SKM-1 treated with dmso at 0.1 percent for 144 hours (cell line): ENCODE measurements at regions not wholly inside any gene's neighbourhood (a gene's known extent, or its start where the extent isn't known, plus 50 kb on each side); places are given as distances from the start of the nearest gene placed in this dataset.
"Not testable (repeated sequence)": the region's sequence is repeated elsewhere in the genome, so short reads cannot be mapped to it uniquely, and the experiment has no call there.

Source experiments
- DNase-seq: peaks from one replicate; lab custom pipeline; 2025; ENCODE audit not compliant: unreplicated experiment; lab: John Stamatoyannopoulos, UW

DNA sequence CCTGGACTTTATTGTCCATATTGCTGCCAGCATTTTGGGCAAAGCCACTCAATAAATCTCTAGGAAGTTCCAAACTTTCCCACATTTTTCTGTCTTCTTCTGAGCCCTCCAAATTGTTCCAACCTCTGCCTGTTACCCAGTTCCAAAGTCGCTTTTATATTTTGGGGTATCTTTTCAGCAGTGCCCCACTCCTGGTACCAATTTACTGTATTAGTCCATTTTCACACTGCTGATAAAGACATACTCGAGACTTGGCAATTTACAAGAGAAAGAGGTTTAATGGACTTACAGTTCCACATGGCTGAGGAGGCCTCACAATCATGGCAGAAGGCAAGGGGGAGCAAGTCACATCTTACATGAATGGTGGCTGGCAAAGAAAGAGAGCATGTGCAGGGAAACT lies 53.4 kb downstream of the AHSP start:
- DNase-seq: not testable (repeated sequence)

DNA sequence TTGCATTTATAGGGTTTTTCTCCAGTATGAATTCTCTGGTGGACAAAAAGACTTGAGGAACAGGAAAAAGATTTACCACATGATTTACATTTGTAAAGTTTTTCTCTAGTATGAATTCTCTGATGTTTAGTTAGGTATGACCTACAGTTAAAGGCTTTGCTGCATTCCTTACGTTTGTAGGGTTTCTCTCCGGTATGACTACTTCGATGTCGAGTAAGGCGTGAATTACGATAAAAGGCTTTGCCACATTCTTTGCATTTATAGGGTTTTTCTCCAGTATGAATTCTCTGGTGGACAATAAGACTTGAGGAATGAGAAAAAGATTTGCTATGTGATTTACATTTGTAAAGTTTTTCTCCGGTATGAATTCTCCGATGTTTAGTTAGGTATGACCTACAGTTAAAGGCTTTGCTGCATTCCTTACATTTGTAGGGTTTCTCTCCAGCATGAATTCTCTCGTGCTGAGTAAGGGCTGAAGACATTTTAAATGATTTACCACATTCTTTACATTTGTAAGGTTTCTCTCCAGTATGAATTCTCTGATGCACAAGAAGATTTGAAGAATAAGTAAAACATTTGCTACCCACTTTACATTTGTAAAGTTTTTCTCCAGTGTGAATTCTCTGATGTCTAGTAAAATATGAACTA lies 74.2 kb downstream of the AHSP start:
- DNase-seq: not testable (repeated sequence)

DNA sequence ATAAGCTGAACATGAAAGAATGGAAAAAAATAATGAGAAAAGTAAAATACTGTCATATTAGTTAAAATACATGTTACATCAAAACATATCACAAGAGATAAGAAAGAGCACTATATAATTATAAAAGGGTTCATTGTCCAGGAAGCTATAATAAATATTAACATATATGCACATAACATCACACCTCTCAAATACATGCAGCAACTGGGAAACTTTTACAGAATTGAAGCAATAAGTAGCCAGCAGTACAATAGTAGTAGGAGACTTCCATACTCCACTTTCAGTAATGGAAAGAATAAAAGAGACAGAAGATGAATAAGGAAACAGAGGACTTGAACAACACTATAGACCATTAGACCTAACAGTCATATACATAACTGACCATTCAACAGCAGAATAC lies 90.4 kb downstream of the AHSP start:
- DNase-seq: no peak

DNA sequence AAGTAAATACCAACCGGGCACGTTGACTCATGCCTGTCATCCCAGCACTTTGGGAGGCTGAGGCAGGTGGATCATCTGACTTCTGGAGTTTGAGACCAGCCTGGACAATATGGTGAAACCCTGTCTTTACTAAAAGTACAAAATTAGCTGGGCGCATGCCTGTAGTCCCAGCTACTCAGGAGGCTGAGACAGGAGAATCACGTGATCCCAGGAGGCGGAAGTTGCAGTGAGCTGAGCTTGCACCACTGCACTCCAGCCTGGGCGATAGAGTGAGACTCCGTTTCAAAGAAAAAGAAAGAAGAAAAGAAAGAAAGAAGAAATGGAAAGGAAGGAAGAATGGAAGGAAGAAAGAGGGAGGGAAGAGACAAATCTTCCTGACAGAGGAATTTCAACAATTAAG lies 108.7 kb downstream of the AHSP start:
- DNase-seq: no peak

DNA sequence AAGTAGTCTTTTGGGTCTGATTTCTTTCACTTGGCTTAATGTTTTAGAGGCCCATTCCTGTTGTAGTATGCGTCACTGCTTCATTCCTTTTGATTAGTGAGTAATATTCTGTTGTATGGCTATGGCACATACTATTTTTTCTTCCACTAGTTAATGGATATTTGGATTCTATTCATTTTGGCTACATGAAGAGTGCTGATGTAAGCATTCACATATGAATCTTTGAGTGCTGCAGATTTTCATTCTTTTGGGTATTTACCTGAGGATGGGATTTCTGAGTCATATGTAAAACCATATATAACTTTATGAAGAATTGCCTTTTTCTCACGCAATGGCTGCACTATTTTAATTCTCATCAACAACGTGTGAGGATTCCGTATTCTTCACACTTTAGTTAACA lies 113.6 kb downstream of the AHSP start:
- DNase-seq: no peak

DNA sequence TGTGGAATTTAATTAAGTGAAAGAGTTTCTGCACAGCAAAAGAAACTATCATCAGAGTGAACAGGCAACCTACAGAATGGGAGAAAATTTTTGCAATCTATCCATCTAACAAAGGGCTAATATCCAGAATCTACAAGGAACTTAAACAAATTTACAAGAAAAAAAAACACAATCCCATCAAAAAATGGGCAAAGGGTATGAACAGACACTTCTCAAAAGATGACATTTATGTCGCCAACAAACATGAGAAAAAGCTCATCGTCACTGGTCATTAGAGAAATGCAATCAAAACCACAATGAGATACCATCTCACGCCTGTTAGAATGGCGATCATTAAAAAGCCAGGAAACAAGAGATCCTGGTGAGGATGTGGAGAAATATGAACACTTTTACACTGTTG lies 128.0 kb downstream of the AHSP start:
- not testable (repeated sequence) for DNase-seq

DNA sequence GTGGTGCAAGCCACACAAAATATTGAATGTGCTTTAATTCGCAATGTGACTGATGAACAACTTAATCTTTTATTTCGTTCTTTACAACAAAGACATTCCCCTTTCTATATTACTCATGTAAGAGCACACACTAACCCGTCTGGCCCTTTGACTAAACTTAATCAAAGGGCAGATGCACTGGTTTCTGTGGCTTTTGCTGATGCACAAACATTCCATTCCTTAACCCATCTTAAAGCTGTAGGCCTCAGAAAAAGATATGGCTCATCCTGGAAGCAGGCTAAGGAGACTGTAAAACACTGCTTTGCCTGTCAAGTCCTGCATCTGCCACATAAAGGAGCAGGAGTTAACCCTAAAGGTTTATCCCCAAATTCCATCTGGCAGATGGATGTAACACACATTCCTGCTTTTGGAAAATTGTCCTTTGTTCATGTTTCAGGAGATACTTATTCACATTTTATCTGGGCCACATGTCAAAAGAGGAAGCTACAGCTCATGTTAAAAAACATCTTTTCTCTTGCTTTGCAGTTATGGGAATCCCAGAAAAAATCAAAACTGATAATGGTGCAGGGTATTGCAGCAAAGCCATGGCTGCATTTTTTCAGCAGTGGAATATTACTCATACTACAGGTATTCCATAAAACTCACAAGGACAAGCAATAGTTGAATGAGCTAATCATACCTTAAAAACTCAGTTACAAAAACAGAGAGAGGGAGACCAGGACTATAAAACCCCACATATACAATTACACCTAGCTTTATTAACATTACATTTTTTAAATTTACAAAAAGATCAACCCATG lies 137.2 kb downstream of the AHSP start:
- no peak for DNase-seq

DNA sequence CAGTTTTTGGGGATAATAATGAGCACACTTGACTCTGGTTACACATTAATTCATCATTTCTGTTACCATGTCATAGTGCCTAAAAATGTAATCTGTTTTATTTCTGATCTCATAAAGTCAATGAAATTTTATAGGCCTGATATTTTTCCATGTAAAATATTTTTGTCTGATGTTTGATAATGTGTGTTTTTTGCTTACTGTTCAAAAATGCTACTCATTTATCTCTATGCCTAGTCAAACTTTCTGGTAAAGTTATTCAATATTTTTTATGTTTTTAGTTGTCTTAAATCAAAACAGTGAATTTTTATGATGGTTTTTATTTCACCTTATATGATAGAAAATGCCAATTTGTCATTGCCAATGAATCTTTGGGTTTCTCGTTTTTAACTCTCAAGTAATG lies 147.0 kb downstream of the AHSP start:
- DNase-seq: no peak

DNA sequence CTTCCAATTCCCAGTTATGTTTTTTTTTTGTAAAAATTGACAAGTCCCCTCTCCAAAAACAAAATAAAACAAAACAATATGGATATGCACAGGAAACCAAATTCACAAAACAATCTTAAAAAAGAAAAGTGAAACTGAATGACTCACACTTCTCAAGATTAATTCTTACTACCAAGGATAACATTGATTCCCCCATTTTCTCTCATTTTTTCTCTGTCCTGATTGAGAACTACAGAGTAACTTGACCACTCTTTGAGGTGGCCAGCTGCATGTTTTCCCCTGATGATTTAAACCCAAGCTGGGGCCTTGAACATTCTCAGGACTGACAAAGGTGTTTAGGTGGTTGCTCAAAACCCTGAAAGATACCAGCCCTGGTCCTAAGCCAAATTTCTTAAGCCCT lies 149.0 kb downstream of the AHSP start:
- DNase-seq: no peak

DNA sequence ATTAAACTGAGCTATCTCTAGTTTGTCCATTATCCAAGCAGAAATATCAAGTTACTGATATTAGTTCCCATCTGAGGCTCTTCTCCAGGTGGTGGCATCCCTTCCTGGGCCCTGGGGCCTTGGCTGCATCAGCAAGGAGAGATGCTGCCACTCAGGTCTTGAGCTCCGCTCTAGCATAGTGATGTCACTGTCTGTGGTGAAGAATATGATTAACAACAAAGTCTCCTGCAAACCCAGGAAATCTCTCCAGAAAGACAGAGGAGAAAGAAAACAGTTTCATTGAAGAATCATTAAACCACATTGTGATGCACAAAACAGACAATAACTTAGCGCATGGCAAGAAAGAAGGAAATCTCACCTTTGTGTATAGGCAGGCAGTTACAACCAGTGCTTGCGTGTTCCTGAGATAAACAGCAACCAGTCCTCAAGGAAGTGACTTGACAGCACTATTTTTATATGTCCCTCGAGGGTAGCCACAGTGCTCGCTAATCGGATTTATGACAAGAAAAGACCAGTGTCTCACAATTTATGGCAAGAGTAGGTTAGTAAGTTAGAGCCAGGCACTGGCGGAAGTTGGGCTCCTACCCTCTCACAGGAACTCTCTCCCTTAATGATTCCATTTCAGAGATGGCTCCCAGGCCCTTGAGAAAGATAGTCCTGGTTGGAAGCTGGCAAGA lies 151.1 kb downstream of the AHSP start:
- no peak for DNase-seq

DNA sequence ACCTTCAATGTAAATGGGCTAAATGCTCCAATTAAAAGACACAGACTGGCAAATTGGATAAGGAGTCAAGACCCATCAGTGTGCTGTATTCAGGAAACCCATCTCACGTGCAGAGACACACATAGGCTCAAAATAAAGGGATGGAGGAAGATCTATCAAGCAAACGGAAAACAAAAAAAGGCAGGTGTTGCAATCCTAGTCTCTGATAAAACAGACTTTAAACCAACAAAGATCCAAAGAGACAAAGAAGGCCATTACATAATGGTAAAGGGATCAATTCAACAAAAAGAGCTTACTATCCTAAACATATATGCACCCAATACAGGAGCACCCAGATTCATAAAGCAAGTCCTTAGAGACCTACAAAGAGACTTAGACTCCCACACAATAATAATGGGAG lies 161.6 kb downstream of the AHSP start:
- DNase-seq: not testable (repeated sequence)

DNA sequence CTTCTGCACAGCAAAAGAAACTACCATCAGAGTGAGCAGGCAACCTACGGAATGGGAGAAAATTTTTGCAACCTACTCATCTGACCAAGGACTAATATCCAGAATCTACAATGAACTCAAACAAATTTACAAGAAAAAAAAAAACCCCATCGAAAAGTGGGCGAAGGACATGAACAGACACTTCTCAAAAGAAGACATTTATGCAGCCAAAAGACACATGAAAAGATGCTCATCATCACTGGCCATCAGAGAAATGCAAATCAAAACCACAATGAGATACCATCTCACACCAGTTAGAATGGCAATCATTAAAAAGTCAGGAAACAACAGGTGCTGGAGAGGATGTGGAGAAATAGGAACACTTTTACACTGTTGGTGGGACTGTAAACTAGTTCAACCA lies 164.6 kb downstream of the AHSP start:
- DNase-seq: not testable (repeated sequence)

DNA sequence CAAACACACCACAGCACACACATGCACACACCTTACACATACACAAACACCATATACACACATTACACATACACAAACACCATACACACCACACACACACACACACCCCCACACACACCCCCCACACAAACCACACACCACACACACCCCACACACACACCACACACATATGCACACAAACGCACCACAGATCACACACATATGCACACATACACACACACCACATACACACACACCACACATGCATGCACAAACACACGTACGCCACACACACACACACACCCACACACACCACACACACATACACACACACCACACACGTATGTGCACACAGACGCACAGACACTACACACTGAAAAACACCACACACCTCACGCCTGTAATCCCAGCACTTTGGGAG lies 166.0 kb downstream of the AHSP start:
- DNase-seq: no peak

DNA sequence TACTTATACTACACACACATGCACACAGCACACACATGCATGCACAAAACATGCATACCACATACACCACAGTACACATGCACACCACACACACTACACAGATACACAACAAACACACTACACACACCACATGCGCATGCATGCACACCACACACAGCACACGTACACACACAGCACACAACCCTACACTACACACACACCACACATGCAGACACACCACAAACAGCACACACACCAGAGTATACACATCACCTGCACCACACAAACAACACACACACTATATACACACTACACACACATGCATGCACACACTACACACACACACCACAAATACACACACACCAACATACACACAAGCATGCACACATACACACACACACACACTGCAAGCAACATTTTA lies 166.8 kb downstream of the AHSP start:
- no peak for DNase-seq

DNA sequence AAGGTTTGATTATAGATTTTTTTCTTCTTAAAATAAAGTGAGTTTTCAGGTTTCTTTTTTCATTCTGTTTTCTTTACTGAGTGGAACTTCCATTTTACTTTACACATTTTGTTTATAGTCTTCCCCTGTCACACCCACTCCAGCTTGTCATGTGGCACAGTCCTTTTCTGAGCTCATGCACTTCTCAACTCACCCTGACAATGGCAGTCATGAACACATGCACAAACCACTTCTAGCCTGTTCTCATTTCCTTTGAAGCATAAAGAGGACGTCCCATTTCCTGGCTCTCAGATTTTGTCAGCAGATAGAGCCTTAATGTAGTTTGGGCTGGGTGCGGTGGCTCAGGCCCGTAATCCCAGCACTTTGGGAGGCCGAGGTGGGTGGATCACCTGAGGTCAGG lies 168.0 kb downstream of the AHSP start:
- DNase-seq: no peak

DNA sequence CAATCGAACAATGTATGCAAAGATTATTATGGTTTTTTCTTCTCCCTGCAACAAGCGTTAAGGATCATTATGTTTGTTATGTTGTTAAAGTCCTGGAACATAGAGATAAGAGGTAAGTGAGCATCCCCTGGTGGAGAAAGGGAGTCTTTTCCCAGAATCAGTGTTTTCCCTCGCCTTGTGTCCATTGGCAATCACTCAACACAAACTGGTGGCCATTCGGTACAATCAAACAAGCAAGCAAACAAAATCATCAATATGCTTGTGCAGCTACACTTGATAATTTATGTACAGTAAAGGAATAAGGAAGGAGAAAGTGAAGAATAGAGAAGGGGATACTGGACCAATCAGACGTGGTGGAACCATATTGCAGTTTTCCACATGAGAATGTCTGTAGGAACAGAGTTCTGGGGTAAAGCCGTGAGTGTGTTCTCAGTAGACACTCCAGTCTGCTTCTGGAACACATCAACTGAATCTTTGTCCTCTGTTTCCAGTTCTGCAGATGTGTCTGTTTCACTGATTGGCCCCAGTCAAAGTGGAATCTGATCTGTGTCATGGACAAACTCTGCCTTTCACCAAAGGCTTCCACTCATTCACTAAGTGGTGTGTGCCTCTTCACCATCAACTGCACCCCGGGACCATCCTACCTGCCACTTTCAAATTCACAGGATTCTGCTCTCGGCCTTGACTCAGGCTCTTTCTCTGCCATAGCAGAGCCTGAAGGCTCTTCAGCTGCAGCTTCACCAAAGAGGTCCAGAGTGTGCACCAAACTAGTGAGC lies 169.5 kb downstream of the AHSP start:
- no peak for DNase-seq

DNA sequence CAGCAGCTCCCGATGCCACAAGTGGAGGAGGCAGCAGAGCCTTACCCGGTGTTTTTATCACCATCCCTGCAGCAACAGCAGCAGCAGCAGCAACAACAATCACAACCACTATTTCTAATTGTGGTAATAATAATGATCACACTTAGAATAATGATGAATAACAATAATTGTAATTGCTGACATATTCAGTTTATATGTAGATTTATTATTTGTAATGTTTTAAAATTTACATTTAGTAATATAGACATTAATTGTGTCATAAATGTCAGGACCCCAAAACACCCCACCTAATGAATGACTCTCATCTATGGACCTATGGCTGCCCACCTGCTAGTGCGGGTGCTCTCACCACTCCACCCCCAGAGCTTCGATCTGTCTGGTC lies 170.0 kb downstream of the AHSP start:
- no peak for DNase-seq

DNA sequence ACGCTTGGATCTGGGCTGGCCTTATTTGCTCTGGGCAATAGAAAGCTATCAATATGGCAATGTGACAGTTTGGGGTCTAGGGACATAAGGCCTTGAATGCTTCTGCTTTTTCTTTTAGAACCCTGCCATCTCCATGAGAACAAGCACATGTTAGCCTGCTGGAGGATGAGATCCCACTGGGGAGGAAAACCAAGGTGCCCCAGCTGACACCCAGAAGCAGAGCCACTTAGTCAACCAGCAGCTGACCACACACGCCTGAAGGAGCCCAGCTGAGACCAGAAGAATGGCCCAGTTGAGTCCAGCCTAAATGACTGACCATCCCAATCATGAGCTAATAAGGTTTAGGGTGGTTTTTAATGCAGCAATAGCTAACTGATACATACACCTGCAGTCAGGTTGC lies 171.2 kb downstream of the AHSP start:
- DNase-seq: no peak

DNA sequence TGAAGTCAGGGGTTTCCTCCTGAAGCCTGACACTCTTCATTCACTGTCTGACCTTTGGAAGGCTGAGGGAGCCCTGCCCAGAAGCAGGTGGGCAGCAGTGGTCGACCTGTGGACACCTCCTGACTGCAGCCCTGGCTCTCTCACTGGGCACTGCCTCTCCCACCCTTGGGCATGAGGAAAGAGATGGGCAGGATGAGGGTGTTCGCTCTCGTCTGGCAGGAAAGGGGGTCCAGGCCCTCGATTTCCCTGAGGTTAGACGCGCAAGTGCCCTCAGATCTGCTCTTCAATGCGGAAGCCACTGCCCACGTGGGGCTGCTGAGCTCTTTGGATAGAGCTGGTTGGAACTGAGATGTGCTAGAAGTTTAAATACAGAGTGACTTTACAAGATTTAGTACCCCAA lies 171.9 kb downstream of the AHSP start:
- DNase-seq: no peak

DNA sequence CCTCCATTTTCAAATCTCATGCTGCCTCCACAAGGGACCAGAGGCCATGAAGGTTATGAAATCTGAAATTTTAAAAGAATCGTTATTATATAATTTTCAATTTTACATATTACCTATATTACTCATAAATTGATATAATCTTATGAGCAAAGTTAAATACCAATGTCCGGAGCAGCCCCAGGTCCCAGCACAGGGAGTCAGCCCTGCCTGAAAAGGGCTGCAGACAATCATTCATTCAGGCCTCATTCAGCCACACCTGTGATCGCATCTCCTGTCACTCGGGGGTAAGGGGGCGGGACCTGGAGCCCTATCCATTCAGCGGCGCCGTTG lies 172.5 kb downstream of the AHSP start:
- DNase-seq: no peak

DNA sequence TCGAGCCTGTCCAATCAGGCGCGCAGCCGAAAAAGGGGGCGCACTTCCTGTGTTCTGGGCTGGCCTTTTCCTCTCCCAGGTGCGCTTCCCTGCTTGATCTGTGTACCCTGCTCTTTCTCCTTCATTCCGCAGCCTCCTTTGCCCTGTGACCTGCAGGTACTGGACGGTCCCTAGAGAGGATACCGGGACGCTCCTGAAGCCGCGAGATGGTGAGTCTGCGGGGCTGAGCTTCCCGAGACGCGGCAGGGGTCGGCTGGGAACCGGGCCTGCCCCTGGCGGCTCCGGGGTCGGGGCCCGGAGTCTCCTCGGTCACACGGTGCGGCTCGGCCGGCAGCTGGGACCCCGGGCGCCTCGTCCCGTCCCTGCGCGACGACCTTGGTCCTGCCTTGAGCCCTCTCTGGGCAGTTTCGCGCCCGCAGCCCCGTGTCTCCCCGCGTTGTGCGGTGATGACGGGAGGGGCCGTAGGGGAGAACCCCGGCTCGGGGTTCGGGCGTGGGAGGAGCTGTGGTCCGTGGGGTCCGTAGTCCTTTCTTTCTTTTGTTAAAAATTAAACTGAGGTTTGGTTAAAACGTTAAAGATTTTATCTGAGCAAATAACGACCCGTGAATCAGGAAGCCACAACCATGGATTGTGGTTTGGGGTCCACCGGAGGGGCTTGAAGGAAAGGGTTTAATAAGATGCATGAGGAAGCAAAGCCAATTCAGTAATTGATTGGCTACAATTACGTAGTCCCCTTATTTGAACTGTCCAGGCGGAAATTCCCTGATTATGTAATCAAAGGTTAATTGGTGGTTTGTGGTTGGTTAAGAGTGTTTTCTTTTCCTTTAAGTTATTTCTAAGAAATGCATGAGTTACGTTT lies 172.8 kb upstream of the ZNF267 start:
- no peak for DNase-seq
